Epithelial cell of esophagus (primary cell): ENCODE measurements at regions not wholly inside any gene's neighbourhood (a gene's known extent, or its start where the extent isn't known, plus 50 kb on each side); places are given as distances from the start of the nearest gene placed in this dataset.
A peak's percentile ranks its signal among the peaks of the same experiment; 100 is the strongest.

ENCODE experiments used
- DNase-seq: peaks from one replicate; pipeline ENCODE4 v3.0.0; 2010; ENCODE audit warnings: low read depth
- H3K4me3 ChIP-seq: 2 replicates; pipeline ENCODE4 v1.5.1; 2011; ENCODE audit warnings: mild to moderate bottlenecking, low read length, control low read depth
- TF ChIP-seq, protein P1 (sequence below): IDR thresholded peaks from 2 replicates; pipeline ENCODE4 v1.5.1; 2011; ENCODE audit warnings: low read depth, mild to moderate bottlenecking, low read length, control low read depth, inconsistent platforms; ENCODE audit not compliant: insufficient read depth; ENCODE audit errors: missing control alignments

GRCh38 chr22:42202669-42203068, 67.8 kb downstream of the TCF20 start:
- no peak overlapping the region for H3K4me3 ChIP-seq
- TF ChIP-seq, protein P1, sequence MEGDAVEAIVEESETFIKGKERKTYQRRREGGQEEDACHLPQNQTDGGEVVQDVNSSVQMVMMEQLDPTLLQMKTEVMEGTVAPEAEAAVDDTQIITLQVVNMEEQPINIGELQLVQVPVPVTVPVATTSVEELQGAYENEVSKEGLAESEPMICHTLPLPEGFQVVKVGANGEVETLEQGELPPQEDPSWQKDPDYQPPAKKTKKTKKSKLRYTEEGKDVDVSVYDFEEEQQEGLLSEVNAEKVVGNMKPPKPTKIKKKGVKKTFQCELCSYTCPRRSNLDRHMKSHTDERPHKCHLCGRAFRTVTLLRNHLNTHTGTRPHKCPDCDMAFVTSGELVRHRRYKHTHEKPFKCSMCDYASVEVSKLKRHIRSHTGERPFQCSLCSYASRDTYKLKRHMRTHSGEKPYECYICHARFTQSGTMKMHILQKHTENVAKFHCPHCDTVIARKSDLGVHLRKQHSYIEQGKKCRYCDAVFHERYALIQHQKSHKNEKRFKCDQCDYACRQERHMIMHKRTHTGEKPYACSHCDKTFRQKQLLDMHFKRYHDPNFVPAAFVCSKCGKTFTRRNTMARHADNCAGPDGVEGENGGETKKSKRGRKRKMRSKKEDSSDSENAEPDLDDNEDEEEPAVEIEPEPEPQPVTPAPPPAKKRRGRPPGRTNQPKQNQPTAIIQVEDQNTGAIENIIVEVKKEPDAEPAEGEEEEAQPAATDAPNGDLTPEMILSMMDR = no peak
- DNase-seq = no peak

DNA sequence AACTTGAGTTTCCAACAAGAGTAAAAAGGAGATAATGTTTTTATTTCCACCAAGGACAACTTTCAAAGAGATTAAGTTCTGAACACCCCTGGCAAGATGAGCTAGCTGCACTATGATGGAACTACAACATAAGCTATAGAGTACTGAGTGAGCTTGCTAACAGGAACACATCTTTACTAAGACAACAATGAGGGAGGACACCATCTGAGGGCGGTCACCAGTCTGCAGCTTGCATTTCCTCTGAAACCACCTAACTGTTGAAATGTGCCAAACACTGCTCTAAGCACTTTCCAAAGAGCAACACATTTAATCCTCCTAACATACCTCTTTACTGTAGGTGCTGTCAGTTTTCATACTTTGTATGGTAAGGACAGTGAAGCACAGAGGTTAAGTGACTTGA, 68.4 kb downstream of the TCF20 start:
- DNase-seq = no peak
- TF ChIP-seq, protein P1 = no peak
- no peak overlapping the region for H3K4me3 ChIP-seq

- no peak overlapping the region for H3K4me3 ChIP-seq
- no peak for DNase-seq
These were observed 68.4 kb upstream of the CYP2D6 start for GRCh38 chr22:42199025-42199424.

DNA sequence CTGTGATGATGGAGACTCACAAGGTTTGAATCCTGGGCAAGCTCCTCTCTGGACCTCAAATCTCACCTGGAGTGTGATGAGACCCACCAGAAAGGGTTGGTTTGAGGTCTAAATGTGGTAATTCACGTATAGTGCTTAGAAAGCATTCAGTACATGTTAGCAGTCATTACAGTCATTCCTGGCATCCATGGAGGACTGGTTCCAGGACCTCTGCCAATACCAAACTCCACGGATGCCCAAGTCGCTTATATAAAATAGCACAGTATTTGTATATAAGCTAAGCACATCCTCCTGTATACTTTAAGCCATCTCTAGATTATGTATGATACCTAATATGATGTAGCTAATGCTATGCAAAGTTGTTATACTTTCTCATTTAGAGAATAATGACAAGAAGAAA, 67.6 kb upstream of the CYP2D6 start:
- TF ChIP-seq, protein P1 = no peak
- H3K4me3 ChIP-seq = no peak overlapping the region

More at GRCh38 chr22:42199025-42199424, 68.4 kb upstream of the CYP2D6 start:
- TF ChIP-seq, protein P1 = no peak

GRCh38 chr22:42196454-42196853, 65.8 kb upstream of the CYP2D6 start:
- no peak for DNase-seq
- TF ChIP-seq, protein P1 = no peak
- no peak overlapping the region for H3K4me3 ChIP-seq

More for the DNA sequence above, 67.6 kb upstream of the CYP2D6 start:
- DNase-seq = no peak

DNA sequence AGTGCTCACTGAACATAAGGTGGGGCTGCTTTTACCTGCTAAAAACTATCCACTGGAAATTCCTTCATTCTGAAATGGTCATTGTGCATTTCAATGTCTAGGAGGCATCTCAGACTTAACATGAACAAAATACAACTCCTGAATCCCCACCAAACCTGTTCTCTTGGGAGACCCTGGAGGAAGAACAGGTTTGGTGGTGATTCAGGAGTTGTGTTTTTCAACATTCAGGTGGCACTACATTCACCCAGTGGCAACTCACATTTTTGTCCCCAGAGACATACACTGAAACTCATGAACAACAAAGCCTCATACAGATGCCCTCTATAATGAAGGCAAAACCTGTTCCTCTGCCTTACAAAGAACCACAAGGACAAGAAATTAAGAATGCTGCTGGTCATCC, 64.3 kb upstream of the CYP2D6 start:
- peak; percentile 68 for DNase-seq
- no peak overlapping the region for H3K4me3 ChIP-seq
- TF ChIP-seq, protein P1 = no peak

DNA sequence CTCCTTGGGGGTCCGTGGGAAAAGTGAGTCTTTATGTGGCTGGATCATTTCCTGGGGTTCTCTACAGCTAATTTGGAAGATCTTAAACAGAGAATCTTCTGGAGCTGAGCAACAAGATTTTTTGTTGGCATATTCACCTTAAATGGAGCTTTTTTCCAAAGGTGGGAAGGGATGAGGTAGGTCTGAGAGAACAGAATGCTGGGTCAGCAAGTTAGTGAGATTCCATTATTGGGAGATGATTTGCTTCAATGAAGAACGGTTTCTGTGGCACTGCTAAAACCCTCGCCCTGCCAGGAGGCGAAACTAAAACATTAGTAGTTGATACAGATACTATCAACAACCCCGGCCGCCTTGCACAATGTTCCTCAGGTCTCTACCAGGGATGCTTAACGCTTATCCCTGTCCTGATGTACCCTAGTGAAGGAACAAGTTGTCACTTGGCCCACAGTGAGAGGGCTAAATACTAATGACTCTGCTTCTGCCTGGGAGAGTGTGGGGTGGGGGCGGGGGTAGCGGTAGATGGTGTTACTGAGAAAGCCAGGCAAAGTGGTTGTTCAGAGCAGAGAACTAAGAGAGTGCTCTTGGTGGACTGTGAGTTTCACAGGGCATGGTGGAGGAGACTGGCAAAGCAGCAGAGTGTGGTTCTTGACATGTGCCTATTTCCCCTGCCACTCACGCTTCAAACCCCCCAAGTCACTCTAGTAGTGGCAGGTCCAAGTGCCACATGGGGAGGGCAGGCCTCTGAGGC, 63.7 kb upstream of the CYP2D6 start:
- no peak for DNase-seq
- H3K4me3 ChIP-seq = no peak overlapping the region
- TF ChIP-seq, protein P1 = no peak
